ENCODE measurements at regions not wholly inside any gene's neighbourhood (a gene's known extent, or its start where the extent isn't known, plus 50 kb on each side); places are given as distances from the start of the nearest gene placed in this dataset.

DNA sequence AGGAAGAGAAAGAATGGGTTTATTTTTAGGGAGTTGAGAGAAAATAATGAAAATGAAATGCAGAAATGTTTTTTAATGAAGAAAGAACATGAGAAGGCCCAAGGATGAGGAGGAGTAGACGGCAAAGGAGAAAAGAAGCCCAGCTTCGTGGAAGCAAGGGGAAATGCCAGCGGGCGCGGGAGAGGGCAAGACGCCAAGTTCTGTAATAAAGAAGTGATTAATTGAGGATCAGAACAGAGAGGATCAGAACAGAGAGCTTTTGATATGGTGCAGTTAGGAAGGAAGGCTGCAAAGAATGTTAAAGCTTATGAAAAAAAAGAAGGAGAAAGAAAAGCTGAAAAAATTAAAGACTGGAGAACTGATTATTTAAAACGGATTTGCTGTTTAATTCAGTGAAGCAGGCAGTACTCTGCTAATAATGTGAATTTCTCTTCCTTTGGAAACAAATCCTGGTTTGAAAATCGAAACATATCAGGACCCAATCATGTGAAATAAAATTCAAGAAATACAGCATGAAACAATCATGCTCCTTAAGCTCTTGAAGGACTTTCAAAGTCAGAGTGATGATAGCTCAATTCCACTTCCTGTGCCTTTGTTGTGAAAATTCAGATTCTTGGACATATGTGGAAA is 99.3 kb upstream of the SOX1 start:
- no peak for TF ChIP-seq CTCF (IDR thresholded peaks at IDR 0.05; ENCODE audit: control extremely low read depth in 1 of 3, insufficient read depth in 1 of 3, low read depth in 1 of 3, low read length in 3 of 3)
- TF ChIP-seq POLR2AphosphoS5 (IDR thresholded peaks at IDR 0.05; ENCODE audit: low read depth, low read length): no peak
- no peak for TF ChIP-seq POLR2A (IDR thresholded peaks at IDR 0.05; ENCODE audit: control extremely low read depth in 1 of 2, low read depth in 2 of 2, low read length in 2 of 2)
- TF ChIP-seq MAFK (IDR thresholded peaks at IDR 0.05; ENCODE audit: low read depth, low read length): no peak
- no peak for TF ChIP-seq TAF7 (optimal IDR thresholded peaks at IDR 0.05; ENCODE audit: borderline replicate concordance, low read depth, low read length)
- TF ChIP-seq ASH2L (IDR thresholded peaks at IDR 0.05; ENCODE audit: low read length): no peak
